ENCODE measurements at regions not wholly inside any gene's neighbourhood (a gene's known extent, or its start where the extent isn't known, plus 50 kb on each side); places are given as distances from the start of the nearest gene placed in this dataset.

DNA sequence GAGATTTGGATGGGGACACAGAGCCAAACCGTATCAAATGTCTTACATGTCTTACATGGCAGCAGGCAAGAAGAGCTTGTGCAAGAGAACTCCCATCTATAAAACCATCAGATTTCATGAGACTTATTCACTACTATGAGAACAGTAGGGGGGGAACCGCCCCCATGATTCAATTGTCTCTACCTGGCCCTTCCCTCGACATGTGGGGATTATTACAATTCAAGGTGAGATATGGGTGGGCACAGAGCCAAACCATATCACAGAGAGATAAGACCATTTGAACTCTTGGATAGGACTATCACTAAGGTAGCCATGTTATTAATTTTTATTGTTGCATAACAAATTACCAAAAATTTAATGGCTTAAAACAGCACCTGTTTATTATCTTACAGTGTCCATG lies 611.7 kb downstream of the SOX6 start:
- TF ChIP-seq FOXP2 (optimal IDR thresholded peaks at IDR 0.05; ENCODE audit: borderline replicate concordance, extremely low read depth, extremely low read length, insufficient read depth) (no peak), POLR2AphosphoS5 (IDR thresholded peaks at IDR 0.05; ENCODE audit: low read depth, low read length) (no peak), SIN3A (IDR thresholded peaks at IDR 0.05; ENCODE audit: borderline replicate concordance, insufficient read depth, low read length) (no peak), TAF1 (IDR thresholded peaks at IDR 0.05; ENCODE audit: borderline replicate concordance, insufficient read depth, low read length) (no peak)
- TF ChIP-seq, protein P1, sequence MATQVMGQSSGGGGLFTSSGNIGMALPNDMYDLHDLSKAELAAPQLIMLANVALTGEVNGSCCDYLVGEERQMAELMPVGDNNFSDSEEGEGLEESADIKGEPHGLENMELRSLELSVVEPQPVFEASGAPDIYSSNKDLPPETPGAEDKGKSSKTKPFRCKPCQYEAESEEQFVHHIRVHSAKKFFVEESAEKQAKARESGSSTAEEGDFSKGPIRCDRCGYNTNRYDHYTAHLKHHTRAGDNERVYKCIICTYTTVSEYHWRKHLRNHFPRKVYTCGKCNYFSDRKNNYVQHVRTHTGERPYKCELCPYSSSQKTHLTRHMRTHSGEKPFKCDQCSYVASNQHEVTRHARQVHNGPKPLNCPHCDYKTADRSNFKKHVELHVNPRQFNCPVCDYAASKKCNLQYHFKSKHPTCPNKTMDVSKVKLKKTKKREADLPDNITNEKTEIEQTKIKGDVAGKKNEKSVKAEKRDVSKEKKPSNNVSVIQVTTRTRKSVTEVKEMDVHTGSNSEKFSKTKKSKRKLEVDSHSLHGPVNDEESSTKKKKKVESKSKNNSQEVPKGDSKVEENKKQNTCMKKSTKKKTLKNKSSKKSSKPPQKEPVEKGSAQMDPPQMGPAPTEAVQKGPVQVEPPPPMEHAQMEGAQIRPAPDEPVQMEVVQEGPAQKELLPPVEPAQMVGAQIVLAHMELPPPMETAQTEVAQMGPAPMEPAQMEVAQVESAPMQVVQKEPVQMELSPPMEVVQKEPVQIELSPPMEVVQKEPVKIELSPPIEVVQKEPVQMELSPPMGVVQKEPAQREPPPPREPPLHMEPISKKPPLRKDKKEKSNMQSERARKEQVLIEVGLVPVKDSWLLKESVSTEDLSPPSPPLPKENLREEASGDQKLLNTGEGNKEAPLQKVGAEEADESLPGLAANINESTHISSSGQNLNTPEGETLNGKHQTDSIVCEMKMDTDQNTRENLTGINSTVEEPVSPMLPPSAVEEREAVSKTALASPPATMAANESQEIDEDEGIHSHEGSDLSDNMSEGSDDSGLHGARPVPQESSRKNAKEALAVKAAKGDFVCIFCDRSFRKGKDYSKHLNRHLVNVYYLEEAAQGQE (IDR thresholded peaks at IDR 0.05; ENCODE audit: insufficient read depth in 1 of 2, low read depth in 2 of 2, low read length in 2 of 2): no peak

DNA sequence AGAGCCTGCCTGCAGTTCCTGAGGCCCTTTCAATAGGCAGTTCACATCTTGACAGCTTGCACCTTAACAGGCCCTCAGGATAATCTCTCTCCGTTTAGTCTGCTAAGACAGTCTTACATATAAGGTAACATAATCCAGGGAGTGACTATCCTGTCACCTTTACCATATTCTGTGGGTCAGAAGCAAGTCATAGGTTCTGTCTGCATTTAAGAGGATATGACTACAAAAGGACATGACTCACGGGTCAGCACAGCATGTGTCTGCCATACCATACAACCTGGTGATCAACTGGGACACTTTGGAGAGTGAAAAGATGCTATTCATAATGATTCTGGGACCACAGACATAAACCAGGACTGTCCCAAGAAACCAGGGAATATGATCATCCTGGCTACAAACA lies 611.1 kb downstream of the SOX6 start:
- TF ChIP-seq FOXP2 (optimal IDR thresholded peaks at IDR 0.05; ENCODE audit: borderline replicate concordance, extremely low read depth, extremely low read length, insufficient read depth): no peak
- TF ChIP-seq, protein P1 (IDR thresholded peaks at IDR 0.05; ENCODE audit: insufficient read depth in 1 of 2, low read depth in 2 of 2, low read length in 2 of 2): no peak

DNA sequence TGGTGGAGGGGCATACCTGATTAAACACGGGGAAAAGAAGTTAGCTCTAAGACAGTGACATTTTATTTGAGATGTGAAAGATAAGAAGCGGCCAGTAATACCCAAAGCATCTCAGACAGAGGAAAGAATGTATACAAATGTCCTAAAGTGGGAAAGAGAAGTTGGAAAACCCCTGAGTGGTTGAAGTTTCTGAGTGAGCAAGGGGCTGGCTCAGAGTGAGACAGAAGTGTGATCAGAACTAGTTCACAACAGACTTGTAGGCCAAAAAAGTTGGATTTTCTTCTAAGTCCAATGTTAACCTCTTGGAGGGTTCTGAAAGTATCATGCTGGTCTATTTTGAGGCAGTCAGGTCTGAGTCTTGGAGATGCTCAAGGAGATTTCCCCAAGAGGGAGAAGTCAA lies 608.7 kb downstream of the SOX6 start:
- no peak for TF ChIP-seq TAF1 (IDR thresholded peaks at IDR 0.05; ENCODE audit: borderline replicate concordance, insufficient read depth, low read length)
- TF ChIP-seq, protein P1 (IDR thresholded peaks at IDR 0.05; ENCODE audit: insufficient read depth in 1 of 2, low read depth in 2 of 2, low read length in 2 of 2): no peak
- TF ChIP-seq SIN3A (IDR thresholded peaks at IDR 0.05; ENCODE audit: borderline replicate concordance, insufficient read depth, low read length): no peak
- TF ChIP-seq POLR2AphosphoS5 (IDR thresholded peaks at IDR 0.05; ENCODE audit: low read depth, low read length): no peak
- TF ChIP-seq FOXP2 (optimal IDR thresholded peaks at IDR 0.05; ENCODE audit: borderline replicate concordance, extremely low read depth, extremely low read length, insufficient read depth): no peak

DNA sequence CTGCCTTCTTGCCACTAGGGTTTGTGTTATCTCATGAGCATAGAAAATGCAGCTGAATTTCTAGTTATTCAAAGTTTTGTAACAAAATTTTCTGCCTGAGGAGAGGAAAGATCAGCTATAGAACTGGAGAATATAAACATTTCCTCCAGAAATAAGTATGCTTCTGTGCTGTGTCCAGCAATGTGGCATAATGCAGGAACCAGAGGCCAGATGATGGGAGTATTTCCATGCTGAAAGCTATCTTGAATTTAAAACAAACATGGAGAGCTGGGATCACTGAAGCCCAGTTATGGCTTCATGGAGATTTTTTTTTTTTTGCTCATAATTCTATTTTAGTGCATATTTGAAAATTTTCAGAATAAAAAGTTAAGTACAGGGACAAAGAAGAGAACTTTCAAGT lies 608.2 kb downstream of the SOX6 start:
- TF ChIP-seq, protein P1 (IDR thresholded peaks at IDR 0.05; ENCODE audit: insufficient read depth in 1 of 2, low read depth in 2 of 2, low read length in 2 of 2): no peak
- no peak for TF ChIP-seq SIN3A (IDR thresholded peaks at IDR 0.05; ENCODE audit: borderline replicate concordance, insufficient read depth, low read length)
- TF ChIP-seq FOXP2 (optimal IDR thresholded peaks at IDR 0.05; ENCODE audit: borderline replicate concordance, extremely low read depth, extremely low read length, insufficient read depth): no peak
- no peak for TF ChIP-seq POLR2AphosphoS5 (IDR thresholded peaks at IDR 0.05; ENCODE audit: low read depth, low read length)
- no peak for TF ChIP-seq TAF1 (IDR thresholded peaks at IDR 0.05; ENCODE audit: borderline replicate concordance, insufficient read depth, low read length)

DNA sequence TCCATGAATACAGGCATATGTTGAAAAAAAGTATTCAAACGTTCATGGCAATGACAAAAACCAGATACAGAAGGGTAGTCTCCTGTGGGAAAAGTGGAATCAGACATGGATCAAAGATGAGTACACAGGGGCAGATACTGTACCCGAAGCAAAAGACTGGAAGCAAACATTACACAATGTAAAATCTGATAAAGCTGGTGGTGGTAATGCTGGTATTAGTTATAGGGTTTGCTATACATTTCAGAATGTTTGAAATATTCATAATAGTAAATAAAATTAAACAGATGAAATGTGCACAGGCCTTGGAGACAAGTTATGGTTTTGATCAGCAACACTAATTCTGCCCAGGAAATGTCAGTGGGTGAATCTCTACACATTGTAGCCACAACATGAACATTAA lies 607.6 kb downstream of the SOX6 start:
- TF ChIP-seq TAF1 (IDR thresholded peaks at IDR 0.05; ENCODE audit: borderline replicate concordance, insufficient read depth, low read length) (no peak), SIN3A (IDR thresholded peaks at IDR 0.05; ENCODE audit: borderline replicate concordance, insufficient read depth, low read length) (no peak), FOXP2 (optimal IDR thresholded peaks at IDR 0.05; ENCODE audit: borderline replicate concordance, extremely low read depth, extremely low read length, insufficient read depth) (no peak), POLR2AphosphoS5 (IDR thresholded peaks at IDR 0.05; ENCODE audit: low read depth, low read length) (no peak)
- TF ChIP-seq, protein P1 (IDR thresholded peaks at IDR 0.05; ENCODE audit: insufficient read depth in 1 of 2, low read depth in 2 of 2, low read length in 2 of 2): no peak
